GM10248 (cell line): ENCODE measurements at regions not wholly inside any gene's neighbourhood (a gene's known extent, or its start where the extent isn't known, plus 50 kb on each side); places are given as distances from the start of the nearest gene placed in this dataset.

Experiments used
- CTCF ChIA-PET: fragments of 300-600 bp; sonication (Branson Sonifier 250); formaldehyde crosslinking; extraction: SDS; loops from one replicate; lab custom pipeline; 2021; ENCODE audit warnings: antibody characterized with exemption; lab: Yijun Ruan, JAX
- POLR2A ChIA-PET: fragments of 350-650 bp; sonication (Branson Sonifier 250); formaldehyde crosslinking; extraction: SDS; loops from one replicate; lab custom pipeline; 2020; ENCODE audit warnings: antibody characterized with exemption; lab: Yijun Ruan, JAX
- DNase-seq: peaks from one replicate; pipeline ENCODE4 v3.0.0; 2012; ENCODE audit errors: extremely low spot score
- CTCF ChIP-seq: IDR thresholded peaks from 2 replicates; pipeline ENCODE4 v1.5.1; 2012; ENCODE audit warnings: mild to moderate bottlenecking, low read depth; ENCODE audit errors: extremely low read depth, missing control alignments, control extremely low read depth

- DNase-seq: no peak
- ChIA-PET POLR2A (no interaction called here), CTCF (no interaction called here)
- no peak for TF ChIP-seq CTCF
Observed at GRCh38 chrX:94065091-94065490, 391.1 kb downstream of the FAM133A start.

- DNase-seq: no peak
- ChIA-PET POLR2A (no interaction called here), CTCF (no interaction called here)
- TF ChIP-seq CTCF: no peak
Observed at GRCh38 chrX:94089149-94089548, 415.1 kb downstream of the FAM133A start.

- ChIA-PET CTCF (no interaction called here), POLR2A (no interaction called here)
- no peak for DNase-seq
- TF ChIP-seq CTCF: no peak
Observed at GRCh38 chrX:94097868-94098267, 423.9 kb downstream of the FAM133A start.

GRCh38 chrX:94107981-94108380 is 434.0 kb downstream of the FAM133A start:
- DNase-seq: no peak
- ChIA-PET CTCF (no interaction called here), POLR2A (no interaction called here)
- no peak for TF ChIP-seq CTCF

GRCh38 chrX:94114362-94114761 is 440.4 kb downstream of the FAM133A start:
- ChIA-PET CTCF (no interaction called here), POLR2A (no interaction called here)
- no peak for TF ChIP-seq CTCF
- no peak for DNase-seq

GRCh38 chrX:94121799-94122198 is 447.8 kb downstream of the FAM133A start:
- no peak for DNase-seq
- ChIA-PET POLR2A (no interaction called here), CTCF (no interaction called here)
- no peak for TF ChIP-seq CTCF

- ChIA-PET CTCF (no interaction called here), POLR2A (no interaction called here)
- no peak for TF ChIP-seq CTCF
- DNase-seq: no peak
Observed at GRCh38 chrX:94123062-94123461, 449.1 kb downstream of the FAM133A start.
